ENCODE measurements at regions not wholly inside any gene's neighbourhood (a gene's known extent, or its start where the extent isn't known, plus 50 kb on each side); places are given as distances from the start of the nearest gene placed in this dataset.

GRCh38 chr5:167984951-167985350, 306.5 kb upstream of the WWC1 start:
- TF ChIP-seq CTCF (IDR thresholded peaks at IDR 0.05; ENCODE audit: insufficient read depth, low read length, poor library complexity, severe bottlenecking) = no peak
- no peak for TF ChIP-seq EZH2phosphoT487 (conservative IDR thresholded peaks at IDR 0.05; ENCODE audit: low read length)

All from SU-DHL-6 (cell line).